Keratinocyte (primary cell): ENCODE measurements at regions not wholly inside any gene's neighbourhood (a gene's known extent, or its start where the extent isn't known, plus 50 kb on each side); places are given as distances from the start of the nearest gene placed in this dataset.

Source experiments
- EZH2 ChIP-seq: IDR thresholded peaks from one replicate; pipeline ENCODE4 v1.6.1; 2012; ENCODE audit warnings: inconsistent platforms, mild to moderate bottlenecking, low read length, moderate library complexity
- TF ChIP-seq, protein P1 (sequence below), 3 experiments: IDR thresholded peaks in 1 of 3; conservative IDR thresholded peaks in 1 of 3; optimal IDR thresholded peaks in 1 of 3; 2 replicates in 2 of 3; 3 replicates in 1 of 3; pipeline versions ENCODE3 to v1.5.1; 2011; ENCODE audit warnings: low read length in 3 of 3, mild to moderate bottlenecking in 3 of 3, moderate library complexity in 2 of 3, control low read depth in 1 of 3, inconsistent platforms in 1 of 3; ENCODE audit not compliant: insufficient read depth in 2 of 3; ENCODE audit errors: extremely low read depth in 1 of 3

- TF ChIP-seq, protein P1, sequence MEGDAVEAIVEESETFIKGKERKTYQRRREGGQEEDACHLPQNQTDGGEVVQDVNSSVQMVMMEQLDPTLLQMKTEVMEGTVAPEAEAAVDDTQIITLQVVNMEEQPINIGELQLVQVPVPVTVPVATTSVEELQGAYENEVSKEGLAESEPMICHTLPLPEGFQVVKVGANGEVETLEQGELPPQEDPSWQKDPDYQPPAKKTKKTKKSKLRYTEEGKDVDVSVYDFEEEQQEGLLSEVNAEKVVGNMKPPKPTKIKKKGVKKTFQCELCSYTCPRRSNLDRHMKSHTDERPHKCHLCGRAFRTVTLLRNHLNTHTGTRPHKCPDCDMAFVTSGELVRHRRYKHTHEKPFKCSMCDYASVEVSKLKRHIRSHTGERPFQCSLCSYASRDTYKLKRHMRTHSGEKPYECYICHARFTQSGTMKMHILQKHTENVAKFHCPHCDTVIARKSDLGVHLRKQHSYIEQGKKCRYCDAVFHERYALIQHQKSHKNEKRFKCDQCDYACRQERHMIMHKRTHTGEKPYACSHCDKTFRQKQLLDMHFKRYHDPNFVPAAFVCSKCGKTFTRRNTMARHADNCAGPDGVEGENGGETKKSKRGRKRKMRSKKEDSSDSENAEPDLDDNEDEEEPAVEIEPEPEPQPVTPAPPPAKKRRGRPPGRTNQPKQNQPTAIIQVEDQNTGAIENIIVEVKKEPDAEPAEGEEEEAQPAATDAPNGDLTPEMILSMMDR (optimal IDR thresholded peaks at IDR 0.05 in 1 of 3, IDR thresholded peaks at IDR 0.05 in 1 of 3, conservative IDR thresholded peaks at IDR 0.05 in 1 of 3; ENCODE audit: extremely low read depth in 1 of 3, insufficient read depth in 2 of 3, low read length in 3 of 3) = no peak
- TF ChIP-seq EZH2 = no peak
These were observed 436.4 kb upstream of the ONECUT1 start for GRCh38 chr15:53226559-53226958.
